HG03432 (cell line): ENCODE measurements at regions not wholly inside any gene's neighbourhood (a gene's known extent, or its start where the extent isn't known, plus 50 kb on each side); places are given as distances from the start of the nearest gene placed in this dataset.
A peak's percentile ranks its signal among the peaks of the same experiment; 100 is the strongest.

ENCODE experiments used
- ATAC-seq: cut with Tn5 transposase; IDR thresholded peaks from one replicate; pipeline ENCODE4 v1.9.1; 2021; ENCODE audit warnings: mild to moderate bottlenecking, moderate library complexity; ENCODE audit not compliant: unreplicated experiment

- ATAC-seq, result no peak
Measured at GRCh38 chr21:16169102-16169511, 439.3 kb downstream of the USP25 start.

- no peak for ATAC-seq
Measured at GRCh38 chr21:16169779-16170178, 440.0 kb downstream of the USP25 start.

- ATAC-seq, result no peak
Measured at GRCh38 chr21:16176570-16176969, 446.8 kb downstream of the USP25 start.

- no peak for ATAC-seq
Measured at GRCh38 chr21:16177532-16177931, 447.8 kb downstream of the USP25 start.

- ATAC-seq, result no peak
Measured at GRCh38 chr21:16179773-16180172, 450.0 kb downstream of the USP25 start.

GRCh38 chr21:16180614-16181013 is 450.8 kb downstream of the USP25 start:
- no peak for ATAC-seq

GRCh38 chr21:16181018-16181417 is 451.2 kb downstream of the USP25 start:
- no peak for ATAC-seq

GRCh38 chr21:16185766-16186165 is 456.0 kb downstream of the USP25 start:
- no peak for ATAC-seq

- ATAC-seq, result no peak
Measured at GRCh38 chr21:16186742-16187141, 457.0 kb downstream of the USP25 start.

- ATAC-seq, result no peak
Measured at GRCh38 chr21:16187603-16188301, 458.0 kb downstream of the USP25 start.

GRCh38 chr21:16192902-16193301 is 463.1 kb downstream of the USP25 start:
- ATAC-seq, result no peak

GRCh38 chr21:16193496-16194094 is 463.8 kb downstream of the USP25 start:
- no peak for ATAC-seq

- ATAC-seq, result peak; percentile 88
Measured at GRCh38 chr21:16194095-16194787, 464.5 kb downstream of the USP25 start.

- peak; percentile 18 for ATAC-seq
Measured at GRCh38 chr21:16194788-16195537, 465.2 kb downstream of the USP25 start.

GRCh38 chr21:16195538-16195910 is 465.7 kb downstream of the USP25 start:
- ATAC-seq, result no peak

- ATAC-seq, result no peak
Measured at GRCh38 chr21:16196001-16196400, 466.2 kb downstream of the USP25 start.

- ATAC-seq, result no peak
Measured at GRCh38 chr21:16198546-16198945, 468.8 kb downstream of the USP25 start.

- no peak for ATAC-seq
Measured at GRCh38 chr21:16199539-16199938, 469.8 kb downstream of the USP25 start.

- ATAC-seq, result no peak
Measured at GRCh38 chr21:16201718-16202117, 471.9 kb downstream of the USP25 start.

GRCh38 chr21:16205527-16205926 is 475.7 kb downstream of the USP25 start:
- no peak for ATAC-seq
